ENCODE measurements at regions not wholly inside any gene's neighbourhood (a gene's known extent, or its start where the extent isn't known, plus 50 kb on each side); places are given as distances from the start of the nearest gene placed in this dataset.
A peak's percentile ranks its signal among the peaks of the same experiment; 100 is the strongest.

GRCh38 chr2:226124548-226125011 lies 675.0 kb downstream of the IRS1 start:
- Histone ChIP-seq H3K4me1 (ENCODE audit: insufficient read depth) (peaks cover 14% of the 10 kb centered on the region), H3K36me3 (replicated peaks; ENCODE audit: insufficient read depth, low read depth) (no peaks in the 10 kb centered on the region), H2AFZ (no peak overlapping the region), H3K9me3 (ENCODE audit: low read depth) (no peaks in the 10 kb centered on the region), H3K9me2 (replicated peaks; ENCODE audit: insufficient read depth) (no peaks in the 10 kb centered on the region), H4K20me1 (ENCODE audit: insufficient read depth, poor library complexity, severe bottlenecking) (no peaks in the 10 kb centered on the region), H3K4me3 (no peak overlapping the region), H3K79me2 (no peaks in the 10 kb centered on the region), H3K27ac (no peak overlapping the region), H3K4me2 (no peak overlapping the region), H3K27me3 (no peaks in the 10 kb centered on the region)
- TF ChIP-seq EZH2phosphoT487 (IDR thresholded peaks at IDR 0.05; ENCODE audit: low read depth, severe bottlenecking, unreplicated experiment) (no peak), EZH2 (IDR thresholded peaks at IDR 0.05; ENCODE audit: borderline replicate concordance) (no peak), CTCF (IDR thresholded peaks at IDR 0.05; ENCODE audit: poor library complexity) (no peak)
- DNase-seq (ENCODE audit: low spot score) = no peak
- 33% methylated on average over 2 of the region's 2 CpGs for WGBS (ENCODE audit: low lambda C conversion rate, missing lambda C conversion rate)

GRCh38 chr2:226123300-226123699 lies 676.3 kb downstream of the IRS1 start:
- WGBS (ENCODE audit: low lambda C conversion rate, missing lambda C conversion rate) = 48% methylated on average over 3 of the region's 3 CpGs
- Histone ChIP-seq H3K27me3 (no peaks in the 10 kb centered on the region), H3K9me2 (replicated peaks; ENCODE audit: insufficient read depth) (no peaks in the 10 kb centered on the region), H4K20me1 (ENCODE audit: insufficient read depth, poor library complexity, severe bottlenecking) (no peaks in the 10 kb centered on the region), H3K9me3 (ENCODE audit: low read depth) (no peaks in the 10 kb centered on the region), H3K4me3 (no peak overlapping the region), H3K27ac (no peak overlapping the region), H2AFZ (no peak overlapping the region), H3K79me2 (no peaks in the 10 kb centered on the region), H3K4me1 (ENCODE audit: insufficient read depth) (peaks cover 17% of the 10 kb centered on the region), H3K4me2 (no peak overlapping the region), H3K36me3 (replicated peaks; ENCODE audit: insufficient read depth, low read depth) (no peaks in the 10 kb centered on the region)
- no peak for TF ChIP-seq CTCF (IDR thresholded peaks at IDR 0.05; ENCODE audit: poor library complexity)
- no peak for TF ChIP-seq EZH2 (IDR thresholded peaks at IDR 0.05; ENCODE audit: borderline replicate concordance)
- TF ChIP-seq EZH2phosphoT487 (IDR thresholded peaks at IDR 0.05; ENCODE audit: low read depth, severe bottlenecking, unreplicated experiment) = no peak
- DNase-seq (ENCODE audit: low spot score) = peak; percentile 15

GRCh38 chr2:226122041-226122440 lies 677.6 kb downstream of the IRS1 start:
- TF ChIP-seq EZH2 (IDR thresholded peaks at IDR 0.05; ENCODE audit: borderline replicate concordance) = no peak
- TF ChIP-seq EZH2phosphoT487 (IDR thresholded peaks at IDR 0.05; ENCODE audit: low read depth, severe bottlenecking, unreplicated experiment) = no peak
- no peak for TF ChIP-seq CTCF (IDR thresholded peaks at IDR 0.05; ENCODE audit: poor library complexity)
- no peak overlapping the region for H3K4me3 ChIP-seq
- no peaks in the 10 kb centered on the region for H4K20me1 ChIP-seq (ENCODE audit: insufficient read depth, poor library complexity, severe bottlenecking)
- H3K27ac ChIP-seq = no peak overlapping the region
- H3K4me1 ChIP-seq (ENCODE audit: insufficient read depth) = peaks cover 17% of the 10 kb centered on the region
- DNase-seq (ENCODE audit: low spot score) = no peak
- H3K79me2 ChIP-seq = no peaks in the 10 kb centered on the region
- no peaks in the 10 kb centered on the region for H3K27me3 ChIP-seq
- no peak overlapping the region for H3K4me2 ChIP-seq
- no peaks in the 10 kb centered on the region for H3K9me3 ChIP-seq (ENCODE audit: low read depth)
- H3K9me2 ChIP-seq (replicated peaks; ENCODE audit: insufficient read depth) = no peaks in the 10 kb centered on the region
- no peak overlapping the region for H2AFZ ChIP-seq
- no peaks in the 10 kb centered on the region for H3K36me3 ChIP-seq (replicated peaks; ENCODE audit: insufficient read depth, low read depth)

Measured in hepatocyte (in vitro differentiated cells).